ENCODE measurements at regions not wholly inside any gene's neighbourhood (a gene's known extent, or its start where the extent isn't known, plus 50 kb on each side); places are given as distances from the start of the nearest gene placed in this dataset.

GRCh38 chr12:116404913-116405611, 127.6 kb upstream of the MED13L start:
- DNase-seq = no peak

- no peak for DNase-seq
Measured at GRCh38 chr12:116406529-116406928, 129.0 kb upstream of the MED13L start.

DNA sequence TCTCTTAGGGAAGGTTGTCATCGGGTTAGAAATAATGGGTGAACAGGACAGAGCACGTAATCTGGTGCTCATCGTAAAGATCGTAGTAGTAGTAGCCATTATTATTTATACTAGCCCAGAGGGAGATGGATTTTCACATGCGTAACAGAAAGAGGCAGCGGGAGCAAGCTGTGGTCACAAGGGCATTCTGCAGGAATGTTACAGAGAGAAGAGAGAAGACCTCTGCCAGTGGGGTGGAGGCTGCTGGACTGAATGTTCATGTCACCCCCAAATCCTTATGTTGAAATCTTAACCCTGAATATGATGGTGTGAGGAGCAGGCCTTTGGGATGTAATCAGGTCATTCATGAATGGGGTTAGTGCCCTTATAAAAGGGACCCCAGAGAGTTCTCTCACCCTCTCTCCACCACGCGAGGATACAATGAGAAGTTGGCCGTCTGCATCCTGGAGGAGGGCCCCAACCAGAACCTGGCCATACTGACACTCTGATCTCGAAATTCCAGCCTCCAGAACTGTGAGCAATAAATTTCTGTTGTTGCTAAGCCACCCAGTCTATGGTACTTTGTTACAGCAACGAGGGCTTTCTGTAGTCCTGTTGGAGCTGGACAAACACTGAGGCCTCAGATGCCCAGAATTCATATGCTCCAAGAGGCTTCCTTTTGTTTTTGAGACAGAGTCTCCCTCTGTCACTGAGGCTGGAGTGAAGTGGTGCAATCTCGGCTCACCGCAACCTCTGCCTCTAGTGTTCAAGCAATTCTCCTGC, 131.2 kb upstream of the MED13L start:
- DNase-seq = no peak

DNA sequence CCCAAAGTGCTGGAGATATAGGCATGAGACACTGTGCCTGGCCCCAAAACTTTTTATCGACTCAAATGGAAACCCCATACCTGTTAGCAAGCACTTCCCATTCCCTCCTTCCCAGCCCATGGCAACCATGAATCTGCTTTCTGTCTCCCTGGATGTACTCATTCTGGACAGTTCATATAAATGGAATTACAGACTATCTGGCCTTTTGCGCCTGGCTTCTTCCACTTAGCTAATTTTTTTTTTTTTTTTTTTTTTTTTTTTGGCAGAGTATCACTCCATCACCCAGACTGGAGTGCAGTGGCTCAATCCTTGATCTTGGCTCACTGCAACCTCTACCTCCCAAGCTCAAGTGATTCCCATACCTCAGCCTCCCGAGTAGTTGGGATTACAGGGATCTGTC, 134.5 kb upstream of the MED13L start:
- no peak for DNase-seq

- DNase-seq = no peak
Measured at GRCh38 chr12:116414891-116415290, 137.4 kb upstream of the MED13L start.

DNA sequence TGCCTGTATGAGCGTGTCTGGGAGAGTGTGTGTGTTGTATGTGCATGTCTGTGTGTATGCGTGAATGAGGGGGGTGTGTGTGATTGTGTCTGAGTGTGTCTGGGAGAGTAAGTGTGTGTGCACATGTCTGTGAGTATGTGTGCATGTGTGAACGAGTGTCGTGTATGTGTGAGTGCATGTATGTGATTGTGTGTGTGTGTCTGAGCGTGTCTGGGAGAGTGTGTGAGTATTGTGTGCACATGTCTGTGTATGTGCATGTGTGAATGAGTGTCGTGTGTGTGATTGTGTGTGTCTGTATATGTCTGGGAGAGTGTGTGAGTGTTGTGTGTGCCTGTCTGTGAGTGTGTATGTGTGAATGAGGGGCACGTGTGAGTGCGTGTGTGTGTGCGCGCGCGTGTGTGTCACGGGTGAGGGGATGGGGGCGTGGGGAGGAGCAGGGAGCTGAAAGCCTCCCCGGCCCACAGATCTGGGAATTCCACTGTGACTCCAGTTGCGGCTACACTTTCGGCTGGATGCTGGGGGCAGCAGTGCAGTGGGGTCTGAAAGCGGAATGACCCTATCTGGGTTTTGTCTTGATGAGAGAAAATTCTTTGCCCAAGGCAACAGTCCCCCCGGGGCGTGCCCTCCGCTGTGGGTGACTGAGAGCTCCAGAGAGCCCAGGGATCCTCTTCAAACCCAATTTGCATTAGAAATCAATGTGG, 138.1 kb upstream of the MED13L start:
- DNase-seq = no peak

DNA sequence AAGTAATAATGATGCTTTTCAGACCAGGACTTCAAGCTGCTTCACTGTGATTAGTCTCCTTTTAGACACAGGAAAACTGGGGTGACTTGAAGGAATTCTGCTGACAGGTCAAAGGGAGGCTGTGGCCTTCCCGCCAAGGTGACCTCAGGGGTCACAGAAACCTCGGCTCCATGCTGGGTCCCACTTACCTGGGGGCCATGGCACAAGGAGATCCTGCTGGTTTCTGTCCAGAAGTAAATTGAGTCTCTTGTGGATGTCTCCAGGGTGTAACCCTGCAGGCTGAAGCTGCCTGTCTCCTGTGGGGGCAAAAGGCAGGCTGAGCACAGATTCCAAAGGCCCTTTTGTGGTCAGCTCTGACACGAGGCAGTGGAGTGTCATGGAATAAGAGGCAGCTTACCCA, 138.7 kb upstream of the MED13L start:
- DNase-seq = no peak

DNA sequence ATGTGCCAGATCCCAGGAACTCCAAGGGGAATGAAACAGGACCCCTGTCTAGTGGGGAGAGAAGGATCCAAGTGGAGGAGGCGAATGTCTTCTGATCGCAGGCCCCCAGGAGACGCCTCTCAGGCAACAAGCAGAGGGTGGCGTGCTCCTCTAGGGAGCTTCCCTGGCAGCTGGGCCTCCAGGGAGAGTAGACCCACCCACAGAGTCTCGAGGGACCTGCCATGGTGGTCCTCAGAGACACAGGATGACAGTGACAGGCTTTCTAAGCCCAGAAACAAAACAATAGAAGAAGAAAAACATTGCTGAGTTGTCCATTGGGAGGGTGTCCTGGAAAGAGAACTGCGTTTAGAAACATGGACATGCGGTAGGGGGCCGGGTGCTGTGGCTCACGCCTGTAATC, 140.6 kb upstream of the MAP1LC3B2 start:
- no peak for DNase-seq

GRCh38 chr12:116420227-116420880, 138.8 kb upstream of the MAP1LC3B2 start:
- peak; percentile 52 for DNase-seq

DNA sequence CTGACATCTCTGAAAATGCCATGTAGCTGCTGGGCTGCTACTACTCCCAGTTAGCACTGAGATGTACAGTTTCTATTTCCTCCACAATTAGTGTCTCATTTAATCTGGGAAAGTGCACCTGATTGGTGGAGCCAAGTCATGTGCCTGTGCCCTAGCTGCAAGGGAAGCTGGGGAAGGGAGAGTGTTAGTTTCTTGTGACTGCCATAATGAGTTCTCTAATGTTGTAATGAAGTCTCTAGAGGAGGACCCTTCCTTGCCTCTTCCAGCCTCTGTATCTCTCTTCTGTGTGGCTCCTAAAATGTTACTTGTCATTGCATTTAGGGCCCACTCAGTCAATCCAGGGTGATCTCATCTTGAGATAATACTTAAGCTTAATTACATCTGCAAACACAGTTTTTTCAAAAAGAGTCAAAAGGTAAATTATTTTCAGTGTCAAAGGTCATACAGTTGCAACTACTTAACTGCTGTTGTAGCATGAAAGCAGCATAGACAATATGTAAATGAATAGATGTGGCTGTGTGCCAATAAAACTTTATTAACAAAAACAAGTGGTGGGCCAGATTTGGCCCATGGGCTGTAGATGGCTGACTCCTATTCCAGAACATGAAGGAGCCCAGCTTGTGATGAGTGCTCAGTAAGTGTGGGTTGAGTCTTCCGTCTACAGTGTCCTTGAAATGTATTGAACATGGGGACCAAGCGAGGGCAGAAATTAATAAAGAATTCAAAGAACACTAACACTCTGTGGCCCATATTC, 137.2 kb upstream of the MAP1LC3B2 start:
- no peak for DNase-seq

GRCh38 chr12:116423094-116423493, 136.1 kb upstream of the MAP1LC3B2 start:
- no peak for DNase-seq

DNA sequence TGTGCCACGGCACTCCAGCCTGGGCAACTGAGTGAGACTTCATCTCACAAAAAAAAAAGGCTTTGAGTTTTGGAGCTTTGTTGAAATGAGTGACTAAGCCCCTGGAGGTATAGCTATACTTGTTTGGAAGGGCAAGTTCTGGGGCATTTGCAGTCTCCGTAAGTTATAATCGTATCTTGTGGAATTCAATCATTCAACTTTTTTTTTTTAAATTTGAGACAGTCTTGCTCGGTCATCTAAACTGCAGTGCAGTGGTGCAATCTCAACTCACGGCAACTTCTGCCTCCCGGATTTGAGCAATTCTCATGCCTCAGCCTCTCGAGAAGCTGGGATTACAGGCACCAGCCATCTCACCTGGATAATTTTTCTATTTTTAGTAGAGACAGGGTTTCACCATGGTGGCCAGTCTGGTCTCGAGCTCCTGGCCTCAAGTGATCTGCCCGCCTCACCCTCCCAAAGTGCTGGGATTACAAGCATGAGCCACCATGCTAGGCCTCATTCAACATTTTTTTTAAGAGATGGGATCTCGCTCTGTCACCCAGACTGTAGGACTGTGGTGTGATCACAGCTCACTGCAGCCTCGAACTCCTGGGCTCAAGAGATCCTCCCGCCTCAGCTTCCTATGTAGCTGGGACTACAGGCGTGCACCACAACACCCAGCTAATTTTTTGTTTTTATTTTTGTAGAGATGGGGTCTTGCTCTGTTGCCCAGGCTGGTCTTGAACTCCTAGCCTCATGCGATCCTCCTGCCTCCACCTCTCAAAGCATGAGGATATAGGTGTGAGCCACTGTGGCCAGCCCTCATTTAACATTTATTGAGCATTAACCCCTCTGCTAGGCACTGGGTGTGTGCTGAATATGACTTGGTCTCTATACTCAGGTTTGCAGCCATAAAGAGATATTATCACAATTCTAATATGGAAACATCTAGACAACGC, 133.7 kb upstream of the MAP1LC3B2 start:
- DNase-seq = no peak

GRCh38 chr12:116426391-116427136, 132.6 kb upstream of the MAP1LC3B2 start:
- DNase-seq = no peak

DNA sequence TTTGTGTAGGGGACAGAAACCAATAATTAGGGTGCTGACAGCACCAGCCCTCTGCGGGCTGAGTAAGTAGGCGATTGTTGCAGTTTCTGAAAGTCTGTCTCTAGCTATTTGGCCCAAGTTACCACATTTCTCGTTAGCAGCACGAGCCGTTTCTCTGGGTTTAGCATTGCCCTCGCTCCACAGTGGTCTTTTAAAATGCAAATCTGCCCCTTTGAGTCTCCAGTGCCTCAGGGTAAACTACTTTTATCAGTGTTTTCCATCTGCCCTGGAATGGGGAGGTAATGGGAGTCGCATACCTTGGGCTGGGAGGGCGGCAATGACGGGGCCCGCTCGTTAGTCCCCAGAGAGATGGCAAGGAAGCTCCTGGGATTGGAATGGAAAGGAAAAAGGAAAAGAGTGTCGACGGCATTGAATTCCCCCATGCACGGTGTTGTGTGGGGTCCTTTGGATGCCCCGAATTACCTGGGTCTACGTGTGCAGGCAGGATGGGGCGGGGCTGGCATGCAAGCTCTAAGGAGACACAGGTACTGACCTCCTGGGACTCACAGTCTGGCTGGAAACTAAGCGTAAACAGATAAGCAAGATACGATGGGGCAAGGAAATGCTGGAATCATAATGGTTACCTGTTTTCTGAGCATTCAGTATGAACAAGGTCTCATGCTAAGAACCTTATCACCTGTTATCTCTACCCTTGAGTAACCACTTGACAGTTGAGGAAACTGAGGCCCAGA, 131.8 kb upstream of the MAP1LC3B2 start:
- no peak for DNase-seq

- no peak for DNase-seq
Measured at GRCh38 chr12:116429826-116430360, 129.3 kb upstream of the MAP1LC3B2 start.

- DNase-seq = no peak
Measured at GRCh38 chr12:116430911-116431565, 128.1 kb upstream of the MAP1LC3B2 start.

DNA sequence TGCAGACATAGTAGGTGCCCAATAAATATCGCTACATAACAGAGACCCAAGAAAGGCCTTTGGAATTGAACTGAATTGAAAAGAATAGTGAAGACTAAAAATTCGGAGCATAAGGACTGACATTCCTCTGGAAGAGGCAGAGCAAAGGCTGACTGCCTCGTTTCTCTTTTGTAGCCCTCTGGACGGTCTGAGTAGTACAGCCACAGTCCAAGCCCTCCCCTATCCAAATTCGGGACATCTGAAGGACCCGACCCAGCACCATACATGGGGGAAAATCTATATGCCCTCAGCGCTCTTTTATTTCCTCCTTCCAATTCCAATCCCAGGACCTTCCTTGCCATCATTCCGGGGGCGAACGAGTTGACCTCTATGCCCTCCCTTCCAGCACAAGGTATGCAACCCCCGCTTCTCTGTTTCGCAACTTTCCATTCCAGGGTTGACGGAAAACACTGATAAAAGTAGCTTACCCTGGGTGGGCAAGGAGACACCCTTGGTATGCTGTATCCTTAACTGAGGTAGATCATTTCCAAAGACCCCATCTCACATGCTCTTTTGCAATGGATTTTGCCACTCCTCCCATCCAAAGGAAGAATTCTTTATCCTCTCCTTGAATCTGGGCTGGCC, 127.4 kb upstream of the MAP1LC3B2 start:
- no peak for DNase-seq

DNA sequence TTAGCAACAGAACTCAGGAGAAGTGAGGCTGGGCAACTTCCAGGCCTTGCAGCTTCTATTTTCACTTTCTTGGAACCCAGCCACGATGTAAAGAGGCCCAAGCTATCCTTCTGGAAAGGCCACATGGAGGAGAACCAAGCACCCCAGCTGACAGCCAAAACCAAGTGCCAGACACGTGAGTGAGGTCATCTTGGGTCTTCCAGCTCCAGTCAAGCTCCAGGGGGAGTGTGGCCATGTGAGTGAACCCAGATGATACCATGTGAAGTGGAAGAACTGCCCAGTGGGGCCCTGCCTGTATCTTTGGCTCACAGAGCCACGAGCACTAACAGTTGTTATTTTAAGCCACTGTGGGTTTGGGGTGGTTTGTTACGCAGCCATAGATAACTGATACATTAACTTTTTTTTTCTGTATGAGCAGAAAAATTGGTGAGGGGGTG, 126.8 kb upstream of the MAP1LC3B2 start:
- DNase-seq = no peak

- no peak for DNase-seq
Measured at GRCh38 chr12:116433249-116433648, 125.9 kb upstream of the MAP1LC3B2 start.

Data from NCI-H1092 (cell line).